Type B pancreatic cell (in vitro differentiated cells): ENCODE measurements at regions not wholly inside any gene's neighbourhood (a gene's known extent, or its start where the extent isn't known, plus 50 kb on each side); places are given as distances from the start of the nearest gene placed in this dataset.

Experiments
- DNase-seq: peaks from one replicate; pipeline ENCODE4 v3.0.0; 2021; ENCODE audit warnings: mixed read lengths; ENCODE audit not compliant: unreplicated experiment; ENCODE audit errors: extremely low spot score
- H3K27ac Mint-ChIP-seq: 2 replicates; pipeline ENCODE4 v1.8.0; 2021; ENCODE audit warnings: mild to moderate bottlenecking, mixed read lengths
- H3K27me3 Mint-ChIP-seq: 2 replicates; pipeline ENCODE4 v1.8.0; 2021; ENCODE audit warnings: mixed read lengths
- H3K36me3 Mint-ChIP-seq: 2 replicates; pipeline ENCODE4 v1.8.0; 2021; ENCODE audit warnings: mixed read lengths
- H3K4me1 Mint-ChIP-seq: one replicate; pipeline ENCODE4 v1.8.0; 2021; ENCODE audit warnings: mixed read lengths; ENCODE audit not compliant: unreplicated experiment
- H3K4me3 Mint-ChIP-seq: 2 replicates; pipeline ENCODE4 v1.8.0; 2021; ENCODE audit warnings: mild to moderate bottlenecking, mixed read lengths
- H3K9me3 Mint-ChIP-seq: 2 replicates; pipeline ENCODE4 v1.8.0; 2021; ENCODE audit warnings: mixed read lengths
- CTCF ChIP-seq: fragments of 200-600 bp; sonication (generic); conservative IDR thresholded peaks from 2 replicates; pipeline ENCODE4 v1.5.0; 2021; ENCODE audit warnings: antibody characterized with exemption, mild to moderate bottlenecking

GRCh38 chr7:9028012-9028411 lies 594.6 kb downstream of the NXPH1 start:
- Mint-ChIP-seq H3K27ac (no peak overlapping the region), H3K9me3 (no peaks in the 10 kb centered on the region), H3K27me3 (peaks cover 13% of the 10 kb centered on the region), H3K4me1 (no peaks in the 10 kb centered on the region), H3K4me3 (no peak overlapping the region), H3K36me3 (no peaks in the 10 kb centered on the region)
- DNase-seq: no peak
- TF ChIP-seq CTCF: no peak

DNA sequence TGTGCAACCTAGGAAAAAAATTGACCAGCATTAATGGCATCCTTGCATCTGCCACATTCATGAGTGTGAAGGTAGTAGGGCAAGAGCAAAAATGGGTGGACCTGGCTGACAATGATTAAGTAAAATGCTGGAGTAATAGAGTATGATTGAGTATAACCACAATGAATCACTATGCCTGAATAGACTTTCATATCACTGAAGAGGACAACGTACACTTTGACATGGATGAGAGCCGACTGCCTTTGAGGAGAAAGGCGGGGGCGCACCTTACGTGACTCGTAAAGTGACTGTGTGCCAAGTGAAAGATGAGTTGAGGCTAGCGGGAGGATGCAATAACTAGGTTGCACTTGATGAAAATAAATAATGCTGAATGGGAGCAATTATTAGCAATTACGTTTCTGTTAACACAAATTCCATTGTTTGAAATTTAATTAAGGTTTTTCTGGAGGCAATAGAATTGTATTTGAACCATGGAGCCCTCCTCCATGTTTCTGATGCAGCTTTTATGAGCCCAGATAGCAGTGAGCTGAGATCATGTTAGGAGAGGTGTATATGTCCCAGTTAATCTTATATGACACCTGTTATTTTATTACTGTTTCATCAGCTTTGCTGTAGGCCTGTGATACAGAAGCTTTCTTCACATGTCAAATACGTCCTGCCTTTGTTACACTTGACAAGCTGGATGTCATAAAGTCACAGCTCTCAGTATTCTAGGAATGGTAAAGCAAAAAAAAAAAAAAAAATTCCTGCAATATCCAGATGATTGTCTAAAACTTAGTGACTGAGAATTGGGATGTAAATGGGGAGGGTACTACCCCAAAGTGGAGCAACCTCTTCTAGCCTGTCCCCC lies 596.5 kb downstream of the NXPH1 start:
- H3K9me3 Mint-ChIP-seq: no peaks in the 10 kb centered on the region
- no peaks in the 10 kb centered on the region for H3K4me1 Mint-ChIP-seq
- no peak for DNase-seq
- H3K4me3 Mint-ChIP-seq: no peak overlapping the region
- peak overlapping the region; percentile 7 for H3K27ac Mint-ChIP-seq
- TF ChIP-seq CTCF: no peak
- H3K36me3 Mint-ChIP-seq: no peaks in the 10 kb centered on the region
- H3K27me3 Mint-ChIP-seq: peaks cover 14% of the 10 kb centered on the region

- Mint-ChIP-seq H3K27ac (no peak overlapping the region), H3K4me1 (no peaks in the 10 kb centered on the region), H3K36me3 (no peaks in the 10 kb centered on the region), H3K9me3 (no peaks in the 10 kb centered on the region), H3K27me3 (peaks cover 17% of the 10 kb centered on the region), H3K4me3 (no peak overlapping the region)
- no peak for TF ChIP-seq CTCF
- no peak for DNase-seq
These were observed 597.6 kb downstream of the NXPH1 start for GRCh38 chr7:9030976-9031375.

DNA sequence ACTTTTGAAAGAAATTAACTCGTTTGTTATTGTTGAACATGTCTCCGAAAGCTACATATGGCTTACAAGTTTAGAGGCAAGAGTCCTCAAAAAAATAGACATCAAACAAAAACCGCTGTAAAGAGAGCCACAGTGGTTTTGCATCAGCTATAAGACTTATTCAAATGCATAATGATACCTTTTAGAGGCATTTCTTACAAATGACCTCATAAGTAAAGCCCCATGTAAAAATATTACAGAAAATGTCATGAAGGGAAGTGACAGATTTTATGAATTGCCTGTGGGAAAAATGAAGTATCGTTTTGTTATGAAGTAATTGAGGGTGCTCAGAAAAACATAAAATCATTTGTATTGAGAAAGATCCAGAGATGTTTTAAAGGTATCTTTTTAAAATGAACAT lies 598.0 kb downstream of the NXPH1 start:
- TF ChIP-seq CTCF: no peak

DNA sequence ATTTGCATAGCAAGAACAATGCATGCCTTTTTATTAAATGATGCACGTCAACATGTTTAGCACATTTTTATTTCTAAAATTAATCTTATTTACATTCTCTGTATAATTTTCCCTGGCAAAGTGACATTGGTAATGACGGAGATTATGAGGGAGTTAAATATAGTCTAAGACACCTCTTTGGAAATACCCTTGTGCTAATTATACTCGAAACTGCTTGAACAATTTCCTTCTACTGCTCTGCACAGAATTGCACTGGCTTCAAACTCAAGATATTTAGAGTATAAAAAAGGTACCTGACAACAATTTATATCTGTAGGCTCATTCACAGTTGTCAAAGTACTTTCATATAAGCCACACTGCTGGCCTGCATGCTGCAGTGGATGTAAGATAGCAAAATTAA lies 602.7 kb downstream of the NXPH1 start:
- no peak for TF ChIP-seq CTCF
- Mint-ChIP-seq H3K4me1 (no peaks in the 10 kb centered on the region), H3K36me3 (no peaks in the 10 kb centered on the region), H3K27ac (no peak overlapping the region), H3K9me3 (no peaks in the 10 kb centered on the region), H3K27me3 (peaks cover 12% of the 10 kb centered on the region), H3K4me3 (no peak overlapping the region)
- no peak for DNase-seq

More for the DNA sequence above, 598.0 kb downstream of the NXPH1 start:
- H3K4me1 Mint-ChIP-seq: no peaks in the 10 kb centered on the region
- H3K4me3 Mint-ChIP-seq: no peak overlapping the region
- H3K36me3 Mint-ChIP-seq: no peaks in the 10 kb centered on the region
- no peaks in the 10 kb centered on the region for H3K9me3 Mint-ChIP-seq
- H3K27me3 Mint-ChIP-seq: peaks cover 17% of the 10 kb centered on the region
- DNase-seq: no peak
- H3K27ac Mint-ChIP-seq: no peak overlapping the region
